HG03196 (cell line): ENCODE measurements at regions not wholly inside any gene's neighbourhood (a gene's known extent, or its start where the extent isn't known, plus 50 kb on each side); places are given as distances from the start of the nearest gene placed in this dataset.
A peak's percentile ranks its signal among the peaks of the same experiment; 100 is the strongest.

Source experiments
- ATAC-seq: cut with Tn5 transposase; IDR thresholded peaks from one replicate; pipeline ENCODE4 v1.9.1; 2021; ENCODE audit not compliant: unreplicated experiment

GRCh38 chr4:110953191-110953590, 330.3 kb upstream of the PITX2 start:
- ATAC-seq: no peak

GRCh38 chr4:110953898-110954297, 331.0 kb upstream of the PITX2 start:
- no peak for ATAC-seq

GRCh38 chr4:110955748-110956147, 332.9 kb upstream of the PITX2 start:
- no peak for ATAC-seq

- ATAC-seq: no peak
These were observed 336.3 kb upstream of the PITX2 start for GRCh38 chr4:110959041-110959643.

GRCh38 chr4:110961066-110961465, 338.2 kb upstream of the PITX2 start:
- no peak for ATAC-seq

- no peak for ATAC-seq
These were observed 339.7 kb upstream of the PITX2 start for GRCh38 chr4:110962616-110963015.

GRCh38 chr4:110963662-110964280, 340.9 kb upstream of the PITX2 start:
- no peak for ATAC-seq

- ATAC-seq: no peak
These were observed 345.1 kb upstream of the PITX2 start for GRCh38 chr4:110967936-110968335.

GRCh38 chr4:110970642-110971041, 347.8 kb upstream of the PITX2 start:
- peak; percentile 65 for ATAC-seq

GRCh38 chr4:110975338-110975737, 352.5 kb upstream of the PITX2 start:
- no peak for ATAC-seq

- no peak for ATAC-seq
These were observed 354.7 kb upstream of the PITX2 start for GRCh38 chr4:110977554-110977953.

GRCh38 chr4:110978761-110979160, 355.9 kb upstream of the PITX2 start:
- ATAC-seq: no peak

GRCh38 chr4:110982486-110982885, 359.6 kb upstream of the PITX2 start:
- no peak for ATAC-seq

GRCh38 chr4:110988722-110989121, 365.8 kb upstream of the PITX2 start:
- ATAC-seq: no peak

- ATAC-seq: no peak
These were observed 366.2 kb upstream of the PITX2 start for GRCh38 chr4:110989125-110989524.

- no peak for ATAC-seq
These were observed 371.9 kb upstream of the PITX2 start for GRCh38 chr4:110994781-110995180.

GRCh38 chr4:110998320-110998719, 375.4 kb upstream of the PITX2 start:
- no peak for ATAC-seq

GRCh38 chr4:111011458-111011857, 388.6 kb upstream of the PITX2 start:
- no peak for ATAC-seq

GRCh38 chr4:111013846-111014245, 391.0 kb upstream of the PITX2 start:
- ATAC-seq: no peak

GRCh38 chr4:111014537-111014936, 391.7 kb upstream of the PITX2 start:
- no peak for ATAC-seq

- no peak for ATAC-seq
These were observed 393.5 kb upstream of the PITX2 start for GRCh38 chr4:111016416-111016815.

- ATAC-seq: no peak
These were observed 395.3 kb upstream of the PITX2 start for GRCh38 chr4:111018216-111018615.

GRCh38 chr4:111020476-111020875, 397.6 kb upstream of the PITX2 start:
- ATAC-seq: no peak
